HepG2 (cell line): ENCODE measurements at regions not wholly inside any gene's neighbourhood (a gene's known extent, or its start where the extent isn't known, plus 50 kb on each side); places are given as distances from the start of the nearest gene placed in this dataset.

Source experiments
- ATAC-seq: fragments of 200-7000 bp; cut with Tn5 transposase; 3 replicates; pipeline ENCODE4 v1.9.1; 2020; ENCODE audit warnings: mild to moderate bottlenecking, moderate library complexity
- BruUV-seq: library from RNA; stranded (reverse); fragments of 400-500 nt; replicated peaks from 2 replicates; lab custom pipeline; 2021; lab: Mats Ljungman, UMichigan
- CTCF ChIA-PET: fragments of 300-600 bp; formaldehyde crosslinking; extraction: SDS; loops from one replicate; lab custom pipeline; 2021; ENCODE audit warnings: low total read pairs, inconsistent platforms, low intra/inter-chr PET ratio; lab: Yijun Ruan, JAX
- POLR2A ChIA-PET: fragments of 350-600 bp; sonication (Branson Sonifier 250); formaldehyde crosslinking; loops from one replicate; lab custom pipeline; 2020; ENCODE audit warnings: antibody characterized with exemption, inconsistent platforms; lab: Yijun Ruan, JAX
- DNase-seq: peaks from one replicate; pipeline ENCODE4 v3.0.0-alpha.2; 2015; ENCODE audit warnings: low spot score
- FAIRE-seq: peaks from 3 replicates; lab custom pipeline; 2011; peaks lifted over from hg19 to GRCh38; lab: Jason Lieb, UNC
- H2AFZ ChIP-seq: one replicate; pipeline ENCODE4 v1.6.1; 2011; ENCODE audit warnings: low read length, inconsistent platforms
- H3K27ac ChIP-seq: fragments of 300-600 bp; 3 replicates; pipeline ENCODE4 v1.8.0; 2011; ENCODE audit warnings: mixed run types, mild to moderate bottlenecking, mixed read lengths, low read length, inconsistent platforms; ENCODE audit not compliant: insufficient read depth; ENCODE audit errors: extremely low read length
- H3K27me3 ChIP-seq, 2 experiments: fragments of 200-600 bp in 1 of 2; 2 replicates in 1 of 2; 3 replicates in 1 of 2; pipeline versions ENCODE4 v1.6.0 to v1.8.0; 2011; ENCODE audit warnings: low read length in 2 of 2, mild to moderate bottlenecking in 2 of 2, moderate library complexity in 2 of 2, inconsistent platforms in 1 of 2; ENCODE audit not compliant: insufficient read depth in 2 of 2, control insufficient read depth in 1 of 2
- H3K36me3 ChIP-seq, 2 experiments: fragments of 200-600 bp in 1 of 2; replicated peaks in 1 of 2; 2 replicates in 1 of 2; 3 replicates in 1 of 2; pipeline versions ENCODE4 v1.5.1 to v1.8.0; 2011; ENCODE audit warnings: low read length in 2 of 2, inconsistent platforms in 1 of 2; ENCODE audit not compliant: insufficient read depth in 2 of 2, control insufficient read depth in 1 of 2
- H3K4me1 ChIP-seq: 2 replicates; pipeline ENCODE4 v1.5.1; 2012; ENCODE audit warnings: low read length, inconsistent platforms; ENCODE audit not compliant: insufficient read depth
- H3K4me2 ChIP-seq: 2 replicates; pipeline ENCODE4 v1.6.0; 2011; ENCODE audit warnings: low read depth, low read length, inconsistent platforms
- H3K4me3 ChIP-seq, 3 experiments: fragments of 200-600 bp in 1 of 3; sonication (generic), shearing (Covaris generic) in 1 of 3; replicated peaks in 1 of 3; 2 replicates each; pipeline ENCODE4 v1.5.1; 2011 to 2016; ENCODE audit warnings: low read length in 3 of 3, inconsistent platforms in 2 of 3, low read depth in 2 of 3, mild to moderate bottlenecking in 2 of 3, control low read depth in 1 of 3, mixed read lengths in 1 of 3; ENCODE audit not compliant: insufficient read depth in 1 of 3
- H3K79me2 ChIP-seq: one replicate; pipeline ENCODE4 v1.6.1; 2011; ENCODE audit warnings: low read length, inconsistent platforms; ENCODE audit not compliant: insufficient read depth
- H3K9ac ChIP-seq: 2 replicates; pipeline ENCODE4 v1.6.0; 2011; ENCODE audit warnings: mild to moderate bottlenecking, low read depth, low read length, inconsistent platforms; ENCODE audit not compliant: insufficient read depth
- H3K9me3 ChIP-seq: 2 replicates; pipeline ENCODE4 v1.5.1; 2012; ENCODE audit warnings: mild to moderate bottlenecking, low read length
- H4K20me1 ChIP-seq: 2 replicates; pipeline ENCODE4 v1.6.0; 2011; ENCODE audit warnings: inconsistent platforms, mild to moderate bottlenecking, low read length, moderate library complexity; ENCODE audit not compliant: insufficient read depth
- BATF2 ChIP-seq: sonication (generic); formaldehyde crosslinking; IDR thresholded peaks from 2 replicates; pipeline ENCODE4 v1.8.0; 2022; ENCODE audit warnings: mild to moderate bottlenecking, missing genetic modification reagents, moderate library complexity
- CC2D1A ChIP-seq: sonication (generic); formaldehyde crosslinking; IDR thresholded peaks from 2 replicates; pipeline ENCODE4 v1.8.1; 2023; ENCODE audit warnings: mild to moderate bottlenecking, missing genetic modification reagents
- KDM5A ChIP-seq: fragments of 200-600 bp; sonication (generic); IDR thresholded peaks from 2 replicates; pipeline ENCODE4 v1.7.0; 2018; ENCODE audit warnings: antibody characterized with exemption, mild to moderate bottlenecking, low read length, borderline replicate concordance
- KMT2A ChIP-seq: sonication (generic); formaldehyde crosslinking; IDR thresholded peaks from 2 replicates; pipeline ENCODE4 v1.4.0; 2020; ENCODE audit warnings: missing genetic modification reagents
- SCMH1 ChIP-seq: sonication (generic); formaldehyde crosslinking; IDR thresholded peaks from 2 replicates; pipeline ENCODE4 v1.9.0; 2021; ENCODE audit warnings: missing genetic modification reagents, mild to moderate bottlenecking, borderline replicate concordance
- SETDB1 ChIP-seq: sonication (generic); formaldehyde crosslinking; IDR thresholded peaks from 2 replicates; pipeline ENCODE4 v1.5.1; 2020; ENCODE audit warnings: missing genetic modification reagents, mild to moderate bottlenecking, borderline replicate concordance
- SIX1 ChIP-seq: sonication (generic); formaldehyde crosslinking; IDR thresholded peaks from 2 replicates; pipeline ENCODE4 v1.4.0; 2020; ENCODE audit warnings: missing genetic modification reagents, borderline replicate concordance
- ZNF263 ChIP-seq: sonication (generic); formaldehyde crosslinking; IDR thresholded peaks from 2 replicates; pipeline ENCODE4 v1.4.0; 2020; ENCODE audit warnings: missing genetic modification reagents
- ZSCAN22 ChIP-seq: sonication (generic); formaldehyde crosslinking; IDR thresholded peaks from 2 replicates; pipeline ENCODE4 v1.4.0; 2020; ENCODE audit warnings: mild to moderate bottlenecking, missing genetic modification reagents
- WGBS: methylation state at CpG from one replicate; pipeline ENCODE4 v1.1.6; 2017; ENCODE audit warnings: low lambda C conversion rate; 5-methylcytosine and 5-hydroxymethylcytosine counted together
- in situ Hi-C: cut with HindIII; loops from 2 replicates; pipeline ENCODE4 v1.10.0; 2017; ENCODE audit warnings: low pct_unique_long_range_greater_than_20kb; ENCODE audit not compliant: extremely low pct_ligation_motif_present
- intact Hi-C: fragments of 100-400 bp; cut with micrococcal nuclease; formaldehyde crosslinking; loops from one replicate; pipeline ENCODE4 v1.10.0; 2022; ENCODE audit not compliant: unreplicated experiment
- TF ChIP-seq, protein P1 (sequence below): sonication (generic); formaldehyde crosslinking; IDR thresholded peaks from 2 replicates; pipeline ENCODE4 v1.4.0; 2020; ENCODE audit warnings: mild to moderate bottlenecking, missing genetic modification reagents
- TF ChIP-seq, protein P2 (sequence below): sonication (generic); formaldehyde crosslinking; IDR thresholded peaks from 2 replicates; pipeline ENCODE4 v1.5.0; 2020; ENCODE audit warnings: missing genetic modification reagents
- TF ChIP-seq, protein P3 (sequence below): sonication (generic); formaldehyde crosslinking; IDR thresholded peaks from 2 replicates; pipeline ENCODE4 v1.4.0; 2020; ENCODE audit warnings: missing genetic modification reagents, mild to moderate bottlenecking, borderline replicate concordance
- TF ChIP-seq, protein P4 (sequence below): sonication (generic); formaldehyde crosslinking; IDR thresholded peaks from 2 replicates; pipeline ENCODE4 v1.4.0; 2020; ENCODE audit warnings: missing genetic modification reagents

DNA sequence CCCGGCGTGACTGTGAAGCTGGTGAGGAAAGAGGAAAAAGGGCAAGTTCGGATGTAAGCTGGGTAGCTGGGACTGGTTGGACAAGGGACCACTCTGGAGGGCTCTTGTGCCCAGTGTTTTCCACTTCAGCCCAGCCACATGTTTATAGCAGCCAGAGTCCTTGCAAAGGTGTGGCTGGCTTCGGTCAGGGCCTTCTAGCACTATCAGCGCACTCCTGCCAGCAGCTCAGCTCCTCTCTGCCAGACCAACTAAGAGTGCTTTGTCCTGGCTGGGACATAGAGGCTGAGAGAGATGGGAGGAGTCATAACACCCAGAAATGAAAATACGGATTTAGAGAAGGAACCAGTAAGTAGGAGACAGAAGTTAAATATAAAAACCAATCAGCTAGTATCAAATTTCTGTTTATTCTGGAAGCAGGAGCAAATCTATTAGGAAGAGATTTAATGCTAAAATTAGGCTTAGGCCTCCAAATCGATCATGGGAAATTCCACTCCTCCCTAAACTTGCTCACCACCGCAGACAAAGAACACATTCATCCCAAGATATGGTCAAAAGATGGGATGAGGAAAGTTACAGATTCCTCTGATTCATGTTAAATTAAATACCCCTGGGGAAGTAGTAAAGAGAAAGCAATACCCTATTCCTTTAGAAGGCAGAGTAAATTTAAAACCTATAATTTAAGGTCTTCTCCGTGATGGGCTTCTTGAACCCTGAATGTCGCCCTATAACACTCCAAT is 135.0 kb downstream of the RALA start:
- no peak overlapping the region for H2AFZ ChIP-seq
- peaks cover 2 to 3% of the 10 kb centered on the region in 2 experiments; a peak in 1 of 5 replicates for H3K27me3 ChIP-seq
- ChIA-PET CTCF (no interaction called here), POLR2A (no interaction called here)
- peaks cover 9% of the 10 kb centered on the region for H3K4me1 ChIP-seq
- BruUV-seq, result no TSS peak
- WGBS, result 48% methylated on average over 10 of the region's 10 CpGs
- H3K36me3 ChIP-seq, result no peaks in the 10 kb centered on the region
- no peak overlapping the region for H3K27ac ChIP-seq
- H3K4me2 ChIP-seq, result no peak overlapping the region
- no peak for DNase-seq
- in situ Hi-C loops (no loop called here), intact Hi-C loops (no loop called here)
- no peak for ATAC-seq
- H3K9ac ChIP-seq, result no peak overlapping the region
- 0 out of 2 replicates have a peak, but pooled peaks cover 5% of the 10 kb centered on the region for H3K9me3 ChIP-seq
- H3K79me2 ChIP-seq, result no peaks in the 10 kb centered on the region
- no peak for FAIRE-seq
- H3K4me3 ChIP-seq, result no peak overlapping the region
- no peaks in the 10 kb centered on the region for H4K20me1 ChIP-seq
- TF ChIP-seq ZNF263 (no peak), KMT2A (no peak), ZSCAN22 (CRISPR knock-in tag) (no peak), SCMH1 (no peak), KDM5A (no peak), BATF2 (CRISPR knock-in tag) (no peak), SIX1 (CRISPR knock-in tag) (no peak), CC2D1A (CRISPR knock-in tag) (no peak), SETDB1 (CRISPR knock-in tag) (no peak)
- TF ChIP-seq, protein P1, sequence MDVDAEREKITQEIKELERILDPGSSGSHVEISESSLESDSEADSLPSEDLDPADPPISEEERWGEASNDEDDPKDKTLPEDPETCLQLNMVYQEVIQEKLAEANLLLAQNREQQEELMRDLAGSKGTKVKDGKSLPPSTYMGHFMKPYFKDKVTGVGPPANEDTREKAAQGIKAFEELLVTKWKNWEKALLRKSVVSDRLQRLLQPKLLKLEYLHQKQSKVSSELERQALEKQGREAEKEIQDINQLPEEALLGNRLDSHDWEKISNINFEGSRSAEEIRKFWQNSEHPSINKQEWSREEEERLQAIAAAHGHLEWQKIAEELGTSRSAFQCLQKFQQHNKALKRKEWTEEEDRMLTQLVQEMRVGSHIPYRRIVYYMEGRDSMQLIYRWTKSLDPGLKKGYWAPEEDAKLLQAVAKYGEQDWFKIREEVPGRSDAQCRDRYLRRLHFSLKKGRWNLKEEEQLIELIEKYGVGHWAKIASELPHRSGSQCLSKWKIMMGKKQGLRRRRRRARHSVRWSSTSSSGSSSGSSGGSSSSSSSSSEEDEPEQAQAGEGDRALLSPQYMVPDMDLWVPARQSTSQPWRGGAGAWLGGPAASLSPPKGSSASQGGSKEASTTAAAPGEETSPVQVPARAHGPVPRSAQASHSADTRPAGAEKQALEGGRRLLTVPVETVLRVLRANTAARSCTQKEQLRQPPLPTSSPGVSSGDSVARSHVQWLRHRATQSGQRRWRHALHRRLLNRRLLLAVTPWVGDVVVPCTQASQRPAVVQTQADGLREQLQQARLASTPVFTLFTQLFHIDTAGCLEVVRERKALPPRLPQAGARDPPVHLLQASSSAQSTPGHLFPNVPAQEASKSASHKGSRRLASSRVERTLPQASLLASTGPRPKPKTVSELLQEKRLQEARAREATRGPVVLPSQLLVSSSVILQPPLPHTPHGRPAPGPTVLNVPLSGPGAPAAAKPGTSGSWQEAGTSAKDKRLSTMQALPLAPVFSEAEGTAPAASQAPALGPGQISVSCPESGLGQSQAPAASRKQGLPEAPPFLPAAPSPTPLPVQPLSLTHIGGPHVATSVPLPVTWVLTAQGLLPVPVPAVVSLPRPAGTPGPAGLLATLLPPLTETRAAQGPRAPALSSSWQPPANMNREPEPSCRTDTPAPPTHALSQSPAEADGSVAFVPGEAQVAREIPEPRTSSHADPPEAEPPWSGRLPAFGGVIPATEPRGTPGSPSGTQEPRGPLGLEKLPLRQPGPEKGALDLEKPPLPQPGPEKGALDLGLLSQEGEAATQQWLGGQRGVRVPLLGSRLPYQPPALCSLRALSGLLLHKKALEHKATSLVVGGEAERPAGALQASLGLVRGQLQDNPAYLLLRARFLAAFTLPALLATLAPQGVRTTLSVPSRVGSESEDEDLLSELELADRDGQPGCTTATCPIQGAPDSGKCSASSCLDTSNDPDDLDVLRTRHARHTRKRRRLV (CRISPR knock-in tag), result no peak
- TF ChIP-seq, protein P2, sequence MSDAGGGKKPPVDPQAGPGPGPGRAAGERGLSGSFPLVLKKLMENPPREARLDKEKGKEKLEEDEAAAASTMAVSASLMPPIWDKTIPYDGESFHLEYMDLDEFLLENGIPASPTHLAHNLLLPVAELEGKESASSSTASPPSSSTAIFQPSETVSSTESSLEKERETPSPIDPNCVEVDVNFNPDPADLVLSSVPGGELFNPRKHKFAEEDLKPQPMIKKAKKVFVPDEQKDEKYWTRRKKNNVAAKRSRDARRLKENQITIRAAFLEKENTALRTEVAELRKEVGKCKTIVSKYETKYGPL (CRISPR knock-in tag), result no peak
- TF ChIP-seq, protein P3, sequence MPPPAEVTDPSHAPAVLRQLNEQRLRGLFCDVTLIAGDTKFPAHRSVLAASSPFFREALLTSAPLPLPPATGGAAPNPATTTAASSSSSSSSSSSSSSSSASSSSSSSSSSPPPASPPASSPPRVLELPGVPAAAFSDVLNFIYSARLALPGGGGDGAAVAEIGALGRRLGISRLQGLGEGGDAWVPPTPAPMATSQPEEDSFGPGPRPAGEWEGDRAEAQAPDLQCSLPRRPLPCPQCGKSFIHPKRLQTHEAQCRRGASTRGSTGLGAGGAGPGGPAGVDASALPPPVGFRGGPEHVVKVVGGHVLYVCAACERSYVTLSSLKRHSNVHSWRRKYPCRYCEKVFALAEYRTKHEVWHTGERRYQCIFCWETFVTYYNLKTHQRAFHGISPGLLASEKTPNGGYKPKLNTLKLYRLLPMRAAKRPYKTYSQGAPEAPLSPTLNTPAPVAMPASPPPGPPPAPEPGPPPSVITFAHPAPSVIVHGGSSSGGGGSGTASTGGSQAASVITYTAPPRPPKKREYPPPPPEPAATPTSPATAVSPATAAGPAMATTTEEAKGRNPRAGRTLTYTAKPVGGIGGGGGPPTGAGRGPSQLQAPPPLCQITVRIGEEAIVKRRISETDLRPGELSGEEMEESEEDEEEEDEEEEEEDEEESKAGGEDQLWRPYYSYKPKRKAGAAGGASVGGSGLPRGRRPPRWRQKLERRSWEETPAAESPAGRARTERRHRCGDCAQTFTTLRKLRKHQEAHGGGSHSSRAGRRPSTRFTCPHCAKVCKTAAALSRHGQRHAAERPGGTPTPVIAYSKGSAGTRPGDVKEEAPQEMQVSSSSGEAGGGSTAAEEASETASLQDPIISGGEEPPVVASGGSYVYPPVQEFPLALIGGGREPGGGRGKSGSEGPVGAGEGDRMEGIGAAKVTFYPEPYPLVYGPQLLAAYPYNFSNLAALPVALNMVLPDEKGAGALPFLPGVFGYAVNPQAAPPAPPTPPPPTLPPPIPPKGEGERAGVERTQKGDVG, result no peak
- TF ChIP-seq, protein P4, sequence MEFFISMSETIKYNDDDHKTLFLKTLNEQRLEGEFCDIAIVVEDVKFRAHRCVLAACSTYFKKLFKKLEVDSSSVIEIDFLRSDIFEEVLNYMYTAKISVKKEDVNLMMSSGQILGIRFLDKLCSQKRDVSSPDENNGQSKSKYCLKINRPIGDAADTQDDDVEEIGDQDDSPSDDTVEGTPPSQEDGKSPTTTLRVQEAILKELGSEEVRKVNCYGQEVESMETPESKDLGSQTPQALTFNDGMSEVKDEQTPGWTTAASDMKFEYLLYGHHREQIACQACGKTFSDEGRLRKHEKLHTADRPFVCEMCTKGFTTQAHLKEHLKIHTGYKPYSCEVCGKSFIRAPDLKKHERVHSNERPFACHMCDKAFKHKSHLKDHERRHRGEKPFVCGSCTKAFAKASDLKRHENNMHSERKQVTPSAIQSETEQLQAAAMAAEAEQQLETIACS (CRISPR knock-in tag), result no peak
